ENCODE measurements at regions not wholly inside any gene's neighbourhood (a gene's known extent, or its start where the extent isn't known, plus 50 kb on each side); places are given as distances from the start of the nearest gene placed in this dataset.

DNA sequence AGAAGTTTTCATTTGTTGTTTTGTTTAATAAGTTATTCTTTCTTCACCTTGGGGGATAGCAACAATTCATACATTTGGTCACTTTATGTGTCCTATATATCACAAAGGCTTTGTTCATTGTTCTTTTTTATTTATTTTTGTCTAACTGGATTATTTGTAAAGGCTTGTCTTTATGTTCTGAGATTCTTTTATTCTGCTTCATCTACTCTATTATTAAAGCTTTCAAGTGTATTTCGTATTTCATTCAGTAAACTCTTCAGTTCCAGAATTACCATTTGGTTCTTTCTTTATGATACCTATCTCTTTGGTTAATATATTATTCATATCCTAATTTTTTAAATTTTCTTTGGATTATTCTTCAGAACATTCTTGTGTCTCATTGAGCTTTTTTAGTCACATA, 942.9 kb downstream of the ANKRD7 start:
- TF ChIP-seq, protein P1, sequence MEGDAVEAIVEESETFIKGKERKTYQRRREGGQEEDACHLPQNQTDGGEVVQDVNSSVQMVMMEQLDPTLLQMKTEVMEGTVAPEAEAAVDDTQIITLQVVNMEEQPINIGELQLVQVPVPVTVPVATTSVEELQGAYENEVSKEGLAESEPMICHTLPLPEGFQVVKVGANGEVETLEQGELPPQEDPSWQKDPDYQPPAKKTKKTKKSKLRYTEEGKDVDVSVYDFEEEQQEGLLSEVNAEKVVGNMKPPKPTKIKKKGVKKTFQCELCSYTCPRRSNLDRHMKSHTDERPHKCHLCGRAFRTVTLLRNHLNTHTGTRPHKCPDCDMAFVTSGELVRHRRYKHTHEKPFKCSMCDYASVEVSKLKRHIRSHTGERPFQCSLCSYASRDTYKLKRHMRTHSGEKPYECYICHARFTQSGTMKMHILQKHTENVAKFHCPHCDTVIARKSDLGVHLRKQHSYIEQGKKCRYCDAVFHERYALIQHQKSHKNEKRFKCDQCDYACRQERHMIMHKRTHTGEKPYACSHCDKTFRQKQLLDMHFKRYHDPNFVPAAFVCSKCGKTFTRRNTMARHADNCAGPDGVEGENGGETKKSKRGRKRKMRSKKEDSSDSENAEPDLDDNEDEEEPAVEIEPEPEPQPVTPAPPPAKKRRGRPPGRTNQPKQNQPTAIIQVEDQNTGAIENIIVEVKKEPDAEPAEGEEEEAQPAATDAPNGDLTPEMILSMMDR (IDR thresholded peaks at IDR 0.05): no peak
- TF ChIP-seq POLR2A (IDR thresholded peaks at IDR 0.05): no peak
- intact Hi-C loops (cut with DNase I; ENCODE audit: low total_unique reads): no loop called here
- H3K9me3 ChIP-seq: no peaks in the 10 kb centered on the region
- H3K4me3 ChIP-seq: no peak overlapping the region
- no peak for DNase-seq
- no peaks in the 10 kb centered on the region for H3K4me1 ChIP-seq
- no peaks in the 10 kb centered on the region for H3K27me3 ChIP-seq
- H3K36me3 ChIP-seq: no peaks in the 10 kb centered on the region
- no peak overlapping the region for H3K27ac ChIP-seq

DNA sequence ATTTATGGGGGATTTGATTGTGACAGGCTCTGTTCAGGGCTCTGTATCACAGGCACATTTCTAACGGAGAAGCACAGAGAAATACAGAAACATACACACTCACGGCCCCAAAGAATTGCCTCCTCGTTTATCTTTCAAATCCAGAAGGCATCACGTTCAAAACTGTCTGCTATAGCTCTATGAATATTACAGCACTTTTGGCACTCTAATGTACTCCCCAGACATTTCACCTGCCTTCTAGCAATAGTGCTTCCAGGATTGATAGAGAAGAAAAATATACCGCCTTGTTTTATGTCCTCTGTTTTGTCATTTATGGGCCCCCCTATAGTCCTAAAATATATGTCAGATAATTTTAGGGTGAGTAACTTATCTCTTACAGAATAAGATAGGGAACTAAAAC, 947.5 kb downstream of the ANKRD7 start:
- H3K4me3 ChIP-seq: no peak overlapping the region
- H3K36me3 ChIP-seq: no peaks in the 10 kb centered on the region
- H3K27me3 ChIP-seq: no peaks in the 10 kb centered on the region
- H3K4me1 ChIP-seq: no peaks in the 10 kb centered on the region
- no peaks in the 10 kb centered on the region for H3K9me3 ChIP-seq
- TF ChIP-seq, protein P1 (IDR thresholded peaks at IDR 0.05): no peak
- no peak for TF ChIP-seq POLR2A (IDR thresholded peaks at IDR 0.05)
- no peak for DNase-seq
- no peak overlapping the region for H3K27ac ChIP-seq
- intact Hi-C loops (cut with DNase I; ENCODE audit: low total_unique reads): no loop called here

DNA sequence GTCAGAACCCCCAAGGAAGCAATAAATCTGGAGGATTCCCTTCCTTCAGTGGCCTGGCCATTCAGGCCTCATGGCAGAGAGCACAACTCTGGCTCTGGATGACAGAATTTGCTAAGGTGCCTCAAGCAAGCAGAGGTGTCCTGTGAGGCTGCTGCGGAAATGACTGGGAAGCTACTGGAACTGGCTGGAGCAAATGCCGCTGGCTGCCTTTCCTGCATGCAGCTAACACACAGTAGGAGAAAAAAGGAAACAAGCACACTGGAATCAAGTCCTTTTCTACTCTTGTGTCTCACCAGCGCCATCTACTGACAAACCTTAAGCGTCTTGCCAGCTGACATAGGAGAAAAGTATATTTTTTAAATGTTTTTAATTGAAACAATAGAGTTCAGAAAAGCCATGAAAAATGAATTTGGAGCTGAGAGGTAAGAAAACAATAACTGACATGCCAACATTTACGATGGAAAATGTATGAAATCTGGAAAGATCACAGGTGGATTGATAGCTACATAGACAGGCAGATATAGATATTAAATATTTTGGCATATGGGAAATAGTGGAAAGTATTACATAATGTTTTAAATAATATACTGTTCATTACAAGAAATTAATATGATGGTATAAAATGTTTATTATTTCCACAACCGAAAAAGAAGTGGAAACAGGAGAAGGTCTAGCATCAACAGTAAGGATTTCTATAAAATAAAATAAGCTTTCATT, 951.6 kb downstream of the ANKRD7 start:
- intact Hi-C loops (cut with DNase I; ENCODE audit: low total_unique reads): no loop called here
- Histone ChIP-seq H3K27me3 (no peaks in the 10 kb centered on the region), H3K27ac (no peak overlapping the region), H3K4me3 (no peak overlapping the region), H3K36me3 (no peaks in the 10 kb centered on the region), H3K4me1 (no peaks in the 10 kb centered on the region), H3K9me3 (no peaks in the 10 kb centered on the region)
- no peak for DNase-seq
- TF ChIP-seq, protein P1 (IDR thresholded peaks at IDR 0.05): peak; percentile 10 to 34 (median 16)
- TF ChIP-seq POLR2A (IDR thresholded peaks at IDR 0.05): no peak

DNA sequence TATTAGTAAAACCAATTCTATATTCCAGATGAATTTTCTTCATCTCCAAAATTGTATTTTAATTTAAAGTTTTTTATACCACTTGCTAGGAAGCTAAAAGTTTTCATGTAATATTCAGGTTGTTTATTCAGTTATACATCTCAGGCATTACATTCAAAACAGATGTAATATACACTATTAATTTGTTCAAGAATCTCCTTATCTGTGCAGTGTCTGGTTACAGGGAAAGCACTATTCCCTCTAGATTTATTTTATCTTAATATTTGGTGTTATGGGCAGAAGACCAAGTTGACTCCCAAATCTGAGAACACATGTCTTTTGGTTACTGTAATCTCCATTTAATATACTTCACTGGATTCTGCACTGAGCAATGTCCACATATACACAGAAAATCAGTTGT, 953.4 kb downstream of the ANKRD7 start:
- H3K9me3 ChIP-seq: no peaks in the 10 kb centered on the region
- DNase-seq: no peak
- H3K27ac ChIP-seq: no peak overlapping the region
- intact Hi-C loops (cut with DNase I; ENCODE audit: low total_unique reads): no loop called here
- H3K27me3 ChIP-seq: no peaks in the 10 kb centered on the region
- H3K4me3 ChIP-seq: no peak overlapping the region
- no peaks in the 10 kb centered on the region for H3K36me3 ChIP-seq
- H3K4me1 ChIP-seq: no peaks in the 10 kb centered on the region
- TF ChIP-seq POLR2A (IDR thresholded peaks at IDR 0.05): no peak
- TF ChIP-seq, protein P1 (IDR thresholded peaks at IDR 0.05): no peak

DNA sequence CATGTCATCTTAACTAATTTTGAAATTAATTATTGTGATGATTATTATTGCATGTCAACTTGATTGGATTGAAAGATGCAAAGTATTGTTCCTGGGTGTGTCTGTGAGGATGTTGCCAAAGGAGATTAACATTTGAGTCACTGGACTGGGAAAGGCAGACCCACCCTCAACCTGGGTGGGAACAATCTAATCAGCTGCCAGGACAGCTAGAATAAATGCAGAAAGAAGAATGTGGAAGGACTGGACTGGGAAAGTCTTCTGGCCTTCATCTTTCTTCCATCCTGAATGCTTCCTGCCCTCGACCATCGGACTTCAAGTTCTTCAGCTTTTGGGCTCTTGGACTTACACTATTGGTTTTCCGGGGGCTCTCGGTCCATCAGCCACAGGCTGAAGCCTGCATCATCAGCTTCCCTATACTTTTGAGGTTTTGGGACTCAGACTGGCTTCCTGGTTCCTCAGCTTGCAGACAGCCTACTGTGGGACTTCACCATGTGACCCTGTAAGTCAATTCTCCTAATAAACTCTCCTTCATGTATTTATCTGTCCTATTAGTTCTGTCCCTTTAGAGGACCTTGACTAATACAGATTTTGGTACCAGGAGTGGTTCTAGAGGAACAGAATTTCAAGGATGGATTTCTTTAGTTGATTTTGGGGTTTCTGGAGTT, 959.8 kb downstream of the ANKRD7 start:
- Histone ChIP-seq H3K36me3 (no peaks in the 10 kb centered on the region), H3K4me3 (no peak overlapping the region), H3K4me1 (no peaks in the 10 kb centered on the region), H3K27me3 (no peaks in the 10 kb centered on the region), H3K9me3 (no peaks in the 10 kb centered on the region), H3K27ac (no peak overlapping the region)
- intact Hi-C loops (cut with DNase I; ENCODE audit: low total_unique reads): no loop called here
- no peak for DNase-seq
- TF ChIP-seq POLR2A (IDR thresholded peaks at IDR 0.05): no peak
- TF ChIP-seq, protein P1 (IDR thresholded peaks at IDR 0.05): no peak
